Liver (tissue), 8 donors: ENCODE measurements at regions not wholly inside any gene's neighbourhood (a gene's known extent, or its start where the extent isn't known, plus 50 kb on each side); places are given as distances from the start of the nearest gene placed in this dataset.

ENCODE experiments used
- DNase-seq: peaks from one replicate; pipeline ENCODE4 v3.0.0-alpha.2; 2017; ENCODE audit warnings: low spot score
- H3K27ac ChIP-seq, 2 donors: one replicate each; pipeline ENCODE4 v1.7.0; 2013; ENCODE audit warnings: inconsistent platforms in 2 of 2, low read length in 2 of 2, control low read depth in 1 of 2, low read depth in 1 of 2, mild to moderate bottlenecking in 1 of 2
- H3K27me3 ChIP-seq, 4 donors: one replicate each; pipeline versions ENCODE4 v1.6.1 to v1.7.0; 2013; ENCODE audit warnings: low read length in 3 of 4, inconsistent platforms in 1 of 4, mild to moderate bottlenecking in 1 of 4, moderate library complexity in 1 of 4; ENCODE audit not compliant: control insufficient read depth in 4 of 4, insufficient read depth in 4 of 4
- H3K36me3 ChIP-seq, 4 donors: one replicate each; pipeline versions ENCODE4 v1.6.1 to v1.7.0; 2013; ENCODE audit warnings: low read length in 3 of 4, mild to moderate bottlenecking in 3 of 4, low read depth in 1 of 4, moderate library complexity in 1 of 4; ENCODE audit not compliant: control insufficient read depth in 4 of 4, insufficient read depth in 3 of 4
- H3K4me1 ChIP-seq, 4 donors: one replicate each; pipeline versions ENCODE4 v1.6.1 to v1.7.0; 2013; ENCODE audit warnings: low read length in 3 of 4, mild to moderate bottlenecking in 3 of 4, moderate library complexity in 1 of 4; ENCODE audit not compliant: control insufficient read depth in 4 of 4, insufficient read depth in 4 of 4
- H3K4me3 ChIP-seq, 3 donors: one replicate each; pipeline versions ENCODE4 v1.6.1 to v1.7.0; 2013; ENCODE audit warnings: low read length in 3 of 3, control low read depth in 1 of 3, low read depth in 1 of 3, mild to moderate bottlenecking in 1 of 3
- H3K9ac ChIP-seq, 2 donors: one replicate each; pipeline ENCODE4 v1.7.0; 2013; ENCODE audit warnings: low read length in 2 of 2, mild to moderate bottlenecking in 2 of 2, moderate library complexity in 2 of 2, control low read depth in 1 of 2, low read depth in 1 of 2
- H3K9me3 ChIP-seq, 4 donors: one replicate each; pipeline versions ENCODE4 v1.6.1 to v1.7.0; 2013; ENCODE audit warnings: low read length in 3 of 4; ENCODE audit not compliant: control insufficient read depth in 4 of 4
- EGR1 ChIP-seq, 2 donors: IDR thresholded peaks; 2 replicates each; pipeline ENCODE4 v1.6.1; 2016 to 2018; ENCODE audit warnings: antibody characterized with exemption in 2 of 2, low read depth in 2 of 2
- FOXA1 ChIP-seq: IDR thresholded peaks from 2 replicates; pipeline ENCODE4 v1.6.1; 2016; ENCODE audit warnings: antibody characterized with exemption
- FOXA2 ChIP-seq: IDR thresholded peaks from 2 replicates; pipeline ENCODE4 v1.6.1; 2016; ENCODE audit warnings: antibody characterized with exemption
- GABPA ChIP-seq, 2 donors: IDR thresholded peaks in 1 of 2; conservative IDR thresholded peaks in 1 of 2; 2 replicates each; pipeline ENCODE4 v1.6.1; 2016; ENCODE audit warnings: antibody characterized with exemption in 2 of 2, mild to moderate bottlenecking in 1 of 2, moderate library complexity in 1 of 2
- HNF4A ChIP-seq, 2 donors: conservative IDR thresholded peaks; 2 replicates each; pipeline ENCODE4 v1.6.1; 2016; ENCODE audit warnings: antibody characterized with exemption in 2 of 2, mild to moderate bottlenecking in 2 of 2
- JUND ChIP-seq, 2 donors: IDR thresholded peaks; 2 replicates each; pipeline ENCODE4 v1.6.1; 2016; ENCODE audit warnings: antibody characterized with exemption in 2 of 2
- MAX ChIP-seq: IDR thresholded peaks from 2 replicates; pipeline ENCODE4 v1.6.1; 2016; ENCODE audit warnings: antibody characterized with exemption
- NR2F2 ChIP-seq: IDR thresholded peaks from 2 replicates; pipeline ENCODE4 v1.6.1; 2016; ENCODE audit warnings: antibody characterized with exemption
- RAD21 ChIP-seq, 2 donors: IDR thresholded peaks; 2 replicates each; pipeline ENCODE4 v1.6.1; 2016; ENCODE audit warnings: antibody characterized with exemption in 2 of 2, mild to moderate bottlenecking in 2 of 2
- RXRA ChIP-seq, 2 donors: IDR thresholded peaks; 2 replicates each; pipeline ENCODE4 v1.6.1; 2017 to 2018; ENCODE audit warnings: antibody characterized with exemption in 2 of 2, mild to moderate bottlenecking in 1 of 2
- SP1 ChIP-seq: IDR thresholded peaks from 2 replicates; pipeline ENCODE4 v1.6.1; 2018; ENCODE audit warnings: antibody characterized with exemption, mild to moderate bottlenecking
- TAF1 ChIP-seq: conservative IDR thresholded peaks from 2 replicates; pipeline ENCODE4 v1.6.1; 2016; ENCODE audit warnings: antibody characterized with exemption, mild to moderate bottlenecking
- YY1 ChIP-seq: IDR thresholded peaks from 2 replicates; pipeline ENCODE4 v1.6.1; 2016; ENCODE audit warnings: antibody characterized with exemption, mild to moderate bottlenecking
- WGBS: extraction: QIAGEN DNeasy Blood & Tissue Kit; methylation state at CpG from one replicate; pipeline ENCODE4 v1.1.7; 2013; 5-methylcytosine and 5-hydroxymethylcytosine counted together
- TF ChIP-seq, protein P1 (sequence below): IDR thresholded peaks from 2 replicates; pipeline ENCODE4 v1.6.1; 2016; ENCODE audit warnings: antibody characterized with exemption
- TF ChIP-seq, protein P2 (sequence below): IDR thresholded peaks from 2 replicates; pipeline ENCODE4 v1.6.1; 2016; ENCODE audit warnings: antibody characterized with exemption, mild to moderate bottlenecking
- TF ChIP-seq, protein P3 (sequence below): fragments of 150-350 bp; IDR thresholded peaks from 2 replicates; pipeline ENCODE4 v1.5.1; 2017; ENCODE audit warnings: improper control_type of control experiment, low read depth, low read length; ENCODE audit not compliant: missing input control
- donor health status: healthy.
- donor health status: healthy.
- donor health status: healthy.
- donor health status: healthy.
- donor health status: healthy.

DNA sequence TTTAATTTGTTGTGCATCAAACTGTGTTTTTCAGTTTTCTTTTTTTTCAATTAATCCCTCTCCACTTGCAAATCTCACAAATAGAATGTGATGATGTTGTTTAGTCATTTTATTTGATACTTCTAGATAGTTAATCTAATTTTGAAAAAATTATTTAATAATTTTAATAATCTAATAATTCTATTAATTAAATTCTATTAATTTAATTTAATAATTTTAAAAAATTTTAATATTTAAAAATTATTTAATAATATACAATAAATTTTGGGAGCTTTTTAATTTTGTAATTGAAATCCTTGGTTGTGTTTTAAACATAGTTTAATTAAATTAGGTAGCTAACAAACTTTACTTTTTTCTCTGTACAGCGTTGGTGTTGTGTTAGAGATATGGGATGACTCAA is 393.8 kb downstream of the OLFM4 start:
- Histone ChIP-seq H3K9ac (no peak overlapping the region), H3K27me3 (no peaks in the 10 kb centered on the region), H3K36me3 (no peaks in the 10 kb centered on the region), H3K9me3 (no peaks in the 10 kb centered on the region), H3K4me3 (no peak overlapping the region), H3K27ac (no peak overlapping the region), H3K4me1 (no peaks in the 10 kb centered on the region)
- 86% methylated on average over 1 of the region's 1 CpG for WGBS
- TF ChIP-seq JUND (IDR thresholded peaks at IDR 0.05) (no peak), GABPA (IDR thresholded peaks at IDR 0.05 in 1 of 2, conservative IDR thresholded peaks at IDR 0.05 in 1 of 2) (no peak), SP1 (no peak), FOXA2 (no peak), RAD21 (IDR thresholded peaks at IDR 0.05) (no peak), EGR1 (IDR thresholded peaks at IDR 0.05; ENCODE audit: low read depth in 2 of 2) (no peak), NR2F2 (no peak), HNF4A (conservative IDR thresholded peaks at IDR 0.05) (no peak), TAF1 (no peak), MAX (no peak)
- TF ChIP-seq, protein P1, sequence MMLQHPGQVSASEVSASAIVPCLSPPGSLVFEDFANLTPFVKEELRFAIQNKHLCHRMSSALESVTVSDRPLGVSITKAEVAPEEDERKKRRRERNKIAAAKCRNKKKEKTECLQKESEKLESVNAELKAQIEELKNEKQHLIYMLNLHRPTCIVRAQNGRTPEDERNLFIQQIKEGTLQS, result no peak
- TF ChIP-seq, protein P2, sequence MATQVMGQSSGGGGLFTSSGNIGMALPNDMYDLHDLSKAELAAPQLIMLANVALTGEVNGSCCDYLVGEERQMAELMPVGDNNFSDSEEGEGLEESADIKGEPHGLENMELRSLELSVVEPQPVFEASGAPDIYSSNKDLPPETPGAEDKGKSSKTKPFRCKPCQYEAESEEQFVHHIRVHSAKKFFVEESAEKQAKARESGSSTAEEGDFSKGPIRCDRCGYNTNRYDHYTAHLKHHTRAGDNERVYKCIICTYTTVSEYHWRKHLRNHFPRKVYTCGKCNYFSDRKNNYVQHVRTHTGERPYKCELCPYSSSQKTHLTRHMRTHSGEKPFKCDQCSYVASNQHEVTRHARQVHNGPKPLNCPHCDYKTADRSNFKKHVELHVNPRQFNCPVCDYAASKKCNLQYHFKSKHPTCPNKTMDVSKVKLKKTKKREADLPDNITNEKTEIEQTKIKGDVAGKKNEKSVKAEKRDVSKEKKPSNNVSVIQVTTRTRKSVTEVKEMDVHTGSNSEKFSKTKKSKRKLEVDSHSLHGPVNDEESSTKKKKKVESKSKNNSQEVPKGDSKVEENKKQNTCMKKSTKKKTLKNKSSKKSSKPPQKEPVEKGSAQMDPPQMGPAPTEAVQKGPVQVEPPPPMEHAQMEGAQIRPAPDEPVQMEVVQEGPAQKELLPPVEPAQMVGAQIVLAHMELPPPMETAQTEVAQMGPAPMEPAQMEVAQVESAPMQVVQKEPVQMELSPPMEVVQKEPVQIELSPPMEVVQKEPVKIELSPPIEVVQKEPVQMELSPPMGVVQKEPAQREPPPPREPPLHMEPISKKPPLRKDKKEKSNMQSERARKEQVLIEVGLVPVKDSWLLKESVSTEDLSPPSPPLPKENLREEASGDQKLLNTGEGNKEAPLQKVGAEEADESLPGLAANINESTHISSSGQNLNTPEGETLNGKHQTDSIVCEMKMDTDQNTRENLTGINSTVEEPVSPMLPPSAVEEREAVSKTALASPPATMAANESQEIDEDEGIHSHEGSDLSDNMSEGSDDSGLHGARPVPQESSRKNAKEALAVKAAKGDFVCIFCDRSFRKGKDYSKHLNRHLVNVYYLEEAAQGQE, result no peak
- no peak for DNase-seq

- H3K4me3 ChIP-seq, result no peak overlapping the region
- no peak overlapping the region for H3K9ac ChIP-seq
- H3K4me1 ChIP-seq, result no peaks in the 10 kb centered on the region
- TF ChIP-seq, protein P2, result no peak
- TF ChIP-seq FOXA2 (no peak), RXRA (IDR thresholded peaks at IDR 0.05) (no peak), RAD21 (IDR thresholded peaks at IDR 0.05) (no peak), HNF4A (conservative IDR thresholded peaks at IDR 0.05) (no peak), FOXA1 (no peak), YY1 (no peak), TAF1 (no peak), GABPA (IDR thresholded peaks at IDR 0.05 in 1 of 2, conservative IDR thresholded peaks at IDR 0.05 in 1 of 2) (no peak), NR2F2 (no peak), MAX (no peak)
- TF ChIP-seq, protein P3, sequence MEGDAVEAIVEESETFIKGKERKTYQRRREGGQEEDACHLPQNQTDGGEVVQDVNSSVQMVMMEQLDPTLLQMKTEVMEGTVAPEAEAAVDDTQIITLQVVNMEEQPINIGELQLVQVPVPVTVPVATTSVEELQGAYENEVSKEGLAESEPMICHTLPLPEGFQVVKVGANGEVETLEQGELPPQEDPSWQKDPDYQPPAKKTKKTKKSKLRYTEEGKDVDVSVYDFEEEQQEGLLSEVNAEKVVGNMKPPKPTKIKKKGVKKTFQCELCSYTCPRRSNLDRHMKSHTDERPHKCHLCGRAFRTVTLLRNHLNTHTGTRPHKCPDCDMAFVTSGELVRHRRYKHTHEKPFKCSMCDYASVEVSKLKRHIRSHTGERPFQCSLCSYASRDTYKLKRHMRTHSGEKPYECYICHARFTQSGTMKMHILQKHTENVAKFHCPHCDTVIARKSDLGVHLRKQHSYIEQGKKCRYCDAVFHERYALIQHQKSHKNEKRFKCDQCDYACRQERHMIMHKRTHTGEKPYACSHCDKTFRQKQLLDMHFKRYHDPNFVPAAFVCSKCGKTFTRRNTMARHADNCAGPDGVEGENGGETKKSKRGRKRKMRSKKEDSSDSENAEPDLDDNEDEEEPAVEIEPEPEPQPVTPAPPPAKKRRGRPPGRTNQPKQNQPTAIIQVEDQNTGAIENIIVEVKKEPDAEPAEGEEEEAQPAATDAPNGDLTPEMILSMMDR, result no peak
- no peak overlapping the region for H3K27ac ChIP-seq
- 57% methylated on average over 3 of the region's 3 CpGs for WGBS
- no peaks in the 10 kb centered on the region for H3K36me3 ChIP-seq
- H3K9me3 ChIP-seq, result no peaks in the 10 kb centered on the region
- H3K27me3 ChIP-seq, result no peaks in the 10 kb centered on the region
- DNase-seq, result no peak
Measured at GRCh38 chr13:53436396-53436795, 407.8 kb downstream of the OLFM4 start.
